ENCODE measurements at regions not wholly inside any gene's neighbourhood (a gene's known extent, or its start where the extent isn't known, plus 50 kb on each side); places are given as distances from the start of the nearest gene placed in this dataset.

DNA sequence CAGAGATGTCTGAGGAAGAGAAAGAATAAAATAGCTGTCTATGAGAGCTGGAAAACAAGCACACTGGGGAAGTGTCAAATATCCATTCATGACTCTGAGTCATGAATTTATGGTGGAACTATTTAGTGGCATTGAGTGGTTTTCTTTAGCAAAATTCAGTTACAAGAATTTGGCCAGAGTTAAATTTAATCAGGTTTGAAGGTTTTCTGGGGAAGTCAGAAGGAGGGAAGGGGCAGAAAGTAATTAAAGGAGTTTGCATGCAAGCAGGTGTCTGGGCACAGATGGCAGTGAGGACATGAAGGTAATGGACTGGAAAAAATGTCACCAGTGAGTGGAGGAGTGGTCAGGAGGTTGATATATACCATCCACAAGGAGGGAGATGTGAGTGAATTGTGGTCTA lies 121.9 kb upstream of the IVNS1ABP start:
- TF ChIP-seq BHLHE40 (IDR thresholded peaks at IDR 0.05; ENCODE audit: borderline replicate concordance) (no peak), TARDBP (IDR thresholded peaks at IDR 0.05) (no peak), FOXK2 (IDR thresholded peaks at IDR 0.05) (no peak)
